Upper lobe of left lung (tissue), 4 donors: ENCODE measurements at regions not wholly inside any gene's neighbourhood (a gene's known extent, or its start where the extent isn't known, plus 50 kb on each side); places are given as distances from the start of the nearest gene placed in this dataset.

Experiments
- CTCF ChIP-seq, 6 experiments: fragments of 450-650 bp in 4 of 6; fragments of 200-600 bp in 2 of 6; sonication (generic) in 2 of 6; IDR thresholded peaks; one replicate each; pipeline ENCODE4 v1.5.1; 2016 to 2019; ENCODE audit warnings: antibody characterized with exemption in 6 of 6
- EP300 ChIP-seq, 4 donors: sonication (generic); formaldehyde crosslinking; IDR thresholded peaks; one replicate each; pipeline ENCODE4 v1.5.1; 2017; ENCODE audit warnings: antibody characterized with exemption in 4 of 4, control low read depth in 2 of 4
- POLR2A ChIP-seq, 4 donors: fragments of 450-650 bp; IDR thresholded peaks; one replicate each; pipeline ENCODE4 v1.5.1; 2016 to 2017; ENCODE audit warnings: antibody characterized with exemption in 4 of 4, mild to moderate bottlenecking in 2 of 4
- POLR2AphosphoS5 ChIP-seq, 2 donors: sonication (generic); formaldehyde crosslinking; IDR thresholded peaks; one replicate each; pipeline ENCODE4 v1.5.1; 2017; ENCODE audit warnings: antibody characterized with exemption in 2 of 2

- TF ChIP-seq CTCF (IDR thresholded peaks at IDR 0.05) (no peak), POLR2A (IDR thresholded peaks at IDR 0.05) (no peak), POLR2AphosphoS5 (IDR thresholded peaks at IDR 0.05) (no peak), EP300 (IDR thresholded peaks at IDR 0.05) (no peak)
Measured at GRCh38 chr9:29775491-29775890, 2202.2 kb upstream of the C9orf72 start.
